ENCODE measurements at regions not wholly inside any gene's neighbourhood (a gene's known extent, or its start where the extent isn't known, plus 50 kb on each side); places are given as distances from the start of the nearest gene placed in this dataset.

DNA sequence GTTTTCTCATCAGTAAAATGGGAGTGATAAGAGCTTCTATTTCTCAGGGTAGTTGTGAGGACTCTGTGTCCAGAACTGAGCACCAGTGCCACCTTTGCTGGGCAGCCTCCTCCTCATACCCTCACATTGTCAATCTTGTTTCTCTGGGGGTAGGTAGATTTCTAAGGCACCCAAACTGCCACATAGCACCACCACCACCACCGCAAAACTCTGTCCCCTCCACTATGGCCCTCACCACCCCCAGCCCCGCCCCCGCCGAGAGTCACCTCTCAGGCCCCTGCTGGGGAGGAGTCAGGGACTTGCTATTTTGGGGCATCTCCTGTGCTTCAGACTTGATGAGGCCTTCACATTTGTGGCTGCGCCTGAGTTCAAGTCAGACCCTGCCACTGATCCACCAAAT, 549.2 kb downstream of the PTPRU start:
- no peak overlapping the region for H3K4me2 ChIP-seq (ENCODE audit: control insufficient read depth, extremely low read depth, insufficient read depth, low read depth, low read length)
- no peaks in the 10 kb centered on the region for H3K79me2 ChIP-seq (ENCODE audit: control insufficient read depth, insufficient read depth, low read length)
- no peak for DNase-seq (ENCODE audit: low read depth, low spot score)
- no peak for TF ChIP-seq EZH2 (IDR thresholded peaks at IDR 0.05; ENCODE audit: low read length)
- TF ChIP-seq, protein P1, sequence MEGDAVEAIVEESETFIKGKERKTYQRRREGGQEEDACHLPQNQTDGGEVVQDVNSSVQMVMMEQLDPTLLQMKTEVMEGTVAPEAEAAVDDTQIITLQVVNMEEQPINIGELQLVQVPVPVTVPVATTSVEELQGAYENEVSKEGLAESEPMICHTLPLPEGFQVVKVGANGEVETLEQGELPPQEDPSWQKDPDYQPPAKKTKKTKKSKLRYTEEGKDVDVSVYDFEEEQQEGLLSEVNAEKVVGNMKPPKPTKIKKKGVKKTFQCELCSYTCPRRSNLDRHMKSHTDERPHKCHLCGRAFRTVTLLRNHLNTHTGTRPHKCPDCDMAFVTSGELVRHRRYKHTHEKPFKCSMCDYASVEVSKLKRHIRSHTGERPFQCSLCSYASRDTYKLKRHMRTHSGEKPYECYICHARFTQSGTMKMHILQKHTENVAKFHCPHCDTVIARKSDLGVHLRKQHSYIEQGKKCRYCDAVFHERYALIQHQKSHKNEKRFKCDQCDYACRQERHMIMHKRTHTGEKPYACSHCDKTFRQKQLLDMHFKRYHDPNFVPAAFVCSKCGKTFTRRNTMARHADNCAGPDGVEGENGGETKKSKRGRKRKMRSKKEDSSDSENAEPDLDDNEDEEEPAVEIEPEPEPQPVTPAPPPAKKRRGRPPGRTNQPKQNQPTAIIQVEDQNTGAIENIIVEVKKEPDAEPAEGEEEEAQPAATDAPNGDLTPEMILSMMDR (optimal IDR thresholded peaks at IDR 0.05 in 1 of 3, IDR thresholded peaks at IDR 0.05 in 1 of 3, conservative IDR thresholded peaks at IDR 0.05 in 1 of 3; ENCODE audit: extremely low read depth in 1 of 3, insufficient read depth in 2 of 3, low read length in 3 of 3), result no peak
- H3K4me3 ChIP-seq (ENCODE audit: control insufficient read depth in 2 of 3, extremely low read depth in 1 of 3, insufficient read depth in 2 of 3, low read depth in 1 of 3, low read length in 3 of 3), result no peak overlapping the region
- no peaks in the 10 kb centered on the region for H3K36me3 ChIP-seq (ENCODE audit: control insufficient read depth in 2 of 2, extremely low read depth in 1 of 2, insufficient read depth in 2 of 2, low read length in 2 of 2)
- no peak overlapping the region for H3K27ac ChIP-seq (ENCODE audit: control insufficient read depth, insufficient read depth, low read length)
- dilution Hi-C loops (cut with MboI; ENCODE audit: extremely low pct_ligation_motif_present, low sequenced_read_pairs), result no loop called here
- H3K4me1 ChIP-seq (ENCODE audit: control insufficient read depth, extremely low read depth, insufficient read depth, low read length), result peaks cover 4% of the 10 kb centered on the region
- no peaks in the 10 kb centered on the region for H3K27me3 ChIP-seq (ENCODE audit: control insufficient read depth, extremely low read depth, insufficient read depth, low read length)
- H3K9ac ChIP-seq (ENCODE audit: control insufficient read depth, extremely low read depth, insufficient read depth, low read length), result no peak overlapping the region
- H3K9me3 ChIP-seq (ENCODE audit: control insufficient read depth, low read depth, low read length), result no peaks in the 10 kb centered on the region
- no peaks in the 10 kb centered on the region for H3K9me1 ChIP-seq (ENCODE audit: control insufficient read depth, extremely low read depth, insufficient read depth, low read length)
- H2AFZ ChIP-seq (ENCODE audit: control insufficient read depth, low read length), result no peak overlapping the region
- no peaks in the 10 kb centered on the region for H4K20me1 ChIP-seq (ENCODE audit: control insufficient read depth, extremely low read depth, insufficient read depth, low read length)
- no peak for FAIRE-seq

DNA sequence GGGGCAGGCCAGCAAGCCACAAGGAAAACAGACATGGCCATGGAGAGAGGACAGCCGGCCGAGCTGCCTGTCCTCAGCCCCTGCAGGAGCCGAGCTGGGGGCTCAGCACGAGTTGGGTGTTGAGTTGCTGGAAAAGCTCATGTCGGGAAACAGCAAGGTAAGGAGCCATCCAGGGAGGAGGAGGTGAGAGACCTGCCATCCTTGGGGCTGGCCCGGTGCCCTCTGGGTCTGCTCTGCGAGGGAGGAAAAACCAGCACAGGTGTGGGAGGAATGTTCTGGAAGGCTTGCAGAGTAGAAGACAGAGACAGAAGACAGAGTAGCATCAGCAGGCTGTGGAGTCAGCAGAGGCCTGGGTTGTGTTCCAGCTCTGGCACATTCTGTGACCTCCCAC, 548.8 kb downstream of the PTPRU start:
- Histone ChIP-seq H3K27ac (ENCODE audit: control insufficient read depth, insufficient read depth, low read length) (no peak overlapping the region), H4K20me1 (ENCODE audit: control insufficient read depth, extremely low read depth, insufficient read depth, low read length) (no peaks in the 10 kb centered on the region), H3K9me1 (ENCODE audit: control insufficient read depth, extremely low read depth, insufficient read depth, low read length) (no peaks in the 10 kb centered on the region), H3K4me1 (ENCODE audit: control insufficient read depth, extremely low read depth, insufficient read depth, low read length) (peaks cover 4% of the 10 kb centered on the region), H3K4me3 (ENCODE audit: control insufficient read depth in 2 of 3, extremely low read depth in 1 of 3, insufficient read depth in 2 of 3, low read depth in 1 of 3, low read length in 3 of 3) (no peak overlapping the region), H3K9me3 (ENCODE audit: control insufficient read depth, low read depth, low read length) (no peaks in the 10 kb centered on the region), H3K27me3 (ENCODE audit: control insufficient read depth, extremely low read depth, insufficient read depth, low read length) (no peaks in the 10 kb centered on the region), H3K36me3 (ENCODE audit: control insufficient read depth in 2 of 2, extremely low read depth in 1 of 2, insufficient read depth in 2 of 2, low read length in 2 of 2) (no peaks in the 10 kb centered on the region), H3K79me2 (ENCODE audit: control insufficient read depth, insufficient read depth, low read length) (no peaks in the 10 kb centered on the region), H2AFZ (ENCODE audit: control insufficient read depth, low read length) (no peak overlapping the region), H3K9ac (ENCODE audit: control insufficient read depth, extremely low read depth, insufficient read depth, low read length) (no peak overlapping the region), H3K4me2 (ENCODE audit: control insufficient read depth, extremely low read depth, insufficient read depth, low read depth, low read length) (no peak overlapping the region)
- dilution Hi-C loops (cut with MboI; ENCODE audit: extremely low pct_ligation_motif_present, low sequenced_read_pairs), result no loop called here
- TF ChIP-seq, protein P1 (optimal IDR thresholded peaks at IDR 0.05 in 1 of 3, IDR thresholded peaks at IDR 0.05 in 1 of 3, conservative IDR thresholded peaks at IDR 0.05 in 1 of 3; ENCODE audit: extremely low read depth in 1 of 3, insufficient read depth in 2 of 3, low read length in 3 of 3), result no peak
- no peak for TF ChIP-seq EZH2 (IDR thresholded peaks at IDR 0.05; ENCODE audit: low read length)
- DNase-seq (ENCODE audit: low read depth, low spot score), result no peak
- FAIRE-seq, result no peak

Measured in keratinocyte (primary cell).